HepG2 (cell line): ENCODE measurements at regions not wholly inside any gene's neighbourhood (a gene's known extent, or its start where the extent isn't known, plus 50 kb on each side); places are given as distances from the start of the nearest gene placed in this dataset.

Experiments
- ATAC-seq: fragments of 200-7000 bp; cut with Tn5 transposase; 3 replicates; pipeline ENCODE4 v1.9.1; 2020; ENCODE audit warnings: mild to moderate bottlenecking, moderate library complexity
- BruUV-seq: library from RNA; stranded (reverse); fragments of 400-500 nt; replicated peaks from 2 replicates; lab custom pipeline; 2021; lab: Mats Ljungman, UMichigan
- CTCF ChIA-PET: fragments of 300-600 bp; formaldehyde crosslinking; extraction: SDS; loops from one replicate; lab custom pipeline; 2021; ENCODE audit warnings: low total read pairs, inconsistent platforms, low intra/inter-chr PET ratio; lab: Yijun Ruan, JAX
- POLR2A ChIA-PET: fragments of 350-600 bp; sonication (Branson Sonifier 250); formaldehyde crosslinking; loops from one replicate; lab custom pipeline; 2020; ENCODE audit warnings: antibody characterized with exemption, inconsistent platforms; lab: Yijun Ruan, JAX
- DNase-seq: peaks from one replicate; pipeline ENCODE4 v3.0.0-alpha.2; 2015; ENCODE audit warnings: low spot score
- FAIRE-seq: peaks from 3 replicates; lab custom pipeline; 2011; peaks lifted over from hg19 to GRCh38; lab: Jason Lieb, UNC
- H2AFZ ChIP-seq: one replicate; pipeline ENCODE4 v1.6.1; 2011; ENCODE audit warnings: low read length, inconsistent platforms
- H3K27ac ChIP-seq: fragments of 300-600 bp; 3 replicates; pipeline ENCODE4 v1.8.0; 2011; ENCODE audit warnings: mixed run types, mild to moderate bottlenecking, mixed read lengths, low read length, inconsistent platforms; ENCODE audit not compliant: insufficient read depth; ENCODE audit errors: extremely low read length
- H3K27me3 ChIP-seq, 2 experiments: fragments of 200-600 bp in 1 of 2; 2 replicates in 1 of 2; 3 replicates in 1 of 2; pipeline versions ENCODE4 v1.6.0 to v1.8.0; 2011; ENCODE audit warnings: low read length in 2 of 2, mild to moderate bottlenecking in 2 of 2, moderate library complexity in 2 of 2, inconsistent platforms in 1 of 2; ENCODE audit not compliant: insufficient read depth in 2 of 2, control insufficient read depth in 1 of 2
- H3K36me3 ChIP-seq, 2 experiments: fragments of 200-600 bp in 1 of 2; replicated peaks in 1 of 2; 2 replicates in 1 of 2; 3 replicates in 1 of 2; pipeline versions ENCODE4 v1.5.1 to v1.8.0; 2011; ENCODE audit warnings: low read length in 2 of 2, inconsistent platforms in 1 of 2; ENCODE audit not compliant: insufficient read depth in 2 of 2, control insufficient read depth in 1 of 2
- H3K4me1 ChIP-seq: 2 replicates; pipeline ENCODE4 v1.5.1; 2012; ENCODE audit warnings: low read length, inconsistent platforms; ENCODE audit not compliant: insufficient read depth
- H3K4me2 ChIP-seq: 2 replicates; pipeline ENCODE4 v1.6.0; 2011; ENCODE audit warnings: low read depth, low read length, inconsistent platforms
- H3K4me3 ChIP-seq, 3 experiments: fragments of 200-600 bp in 1 of 3; sonication (generic), shearing (Covaris generic) in 1 of 3; replicated peaks in 1 of 3; 2 replicates each; pipeline ENCODE4 v1.5.1; 2011 to 2016; ENCODE audit warnings: low read length in 3 of 3, inconsistent platforms in 2 of 3, low read depth in 2 of 3, mild to moderate bottlenecking in 2 of 3, control low read depth in 1 of 3, mixed read lengths in 1 of 3; ENCODE audit not compliant: insufficient read depth in 1 of 3
- H3K79me2 ChIP-seq: one replicate; pipeline ENCODE4 v1.6.1; 2011; ENCODE audit warnings: low read length, inconsistent platforms; ENCODE audit not compliant: insufficient read depth
- H3K9ac ChIP-seq: 2 replicates; pipeline ENCODE4 v1.6.0; 2011; ENCODE audit warnings: mild to moderate bottlenecking, low read depth, low read length, inconsistent platforms; ENCODE audit not compliant: insufficient read depth
- H3K9me3 ChIP-seq: 2 replicates; pipeline ENCODE4 v1.5.1; 2012; ENCODE audit warnings: mild to moderate bottlenecking, low read length
- H4K20me1 ChIP-seq: 2 replicates; pipeline ENCODE4 v1.6.0; 2011; ENCODE audit warnings: inconsistent platforms, mild to moderate bottlenecking, low read length, moderate library complexity; ENCODE audit not compliant: insufficient read depth
- ATF5 ChIP-seq: sonication (generic); formaldehyde crosslinking; IDR thresholded peaks from 2 replicates; pipeline ENCODE4 v1.4.0; 2020; ENCODE audit warnings: mild to moderate bottlenecking, low read depth, missing genetic modification reagents
- EED ChIP-seq: sonication (generic); formaldehyde crosslinking; IDR thresholded peaks from 2 replicates; pipeline ENCODE4 v1.5.0; 2020; ENCODE audit warnings: mild to moderate bottlenecking, missing genetic modification reagents
- FOSL1 ChIP-seq: sonication (generic); formaldehyde crosslinking; IDR thresholded peaks from 2 replicates; pipeline ENCODE4 v1.9.0; 2021; ENCODE audit warnings: missing genetic modification reagents, borderline replicate concordance
- GZF1 ChIP-seq: sonication (generic); formaldehyde crosslinking; IDR thresholded peaks from 2 replicates; pipeline ENCODE4 v1.5.1; 2020; ENCODE audit warnings: mild to moderate bottlenecking, missing genetic modification reagents
- MYNN ChIP-seq: sonication (generic); formaldehyde crosslinking; IDR thresholded peaks from 2 replicates; pipeline ENCODE4 v1.4.0; 2020; ENCODE audit warnings: mild to moderate bottlenecking, low read depth, missing genetic modification reagents
- NFKB2 ChIP-seq: sonication (generic); formaldehyde crosslinking; IDR thresholded peaks from 2 replicates; pipeline ENCODE4 v1.4.0; 2020; ENCODE audit warnings: missing genetic modification reagents, borderline replicate concordance
- REXO4 ChIP-seq: sonication (generic); formaldehyde crosslinking; IDR thresholded peaks from 2 replicates; pipeline ENCODE4 v1.8.0; 2022; ENCODE audit warnings: missing genetic modification reagents, mild to moderate bottlenecking, borderline replicate concordance
- ZNF737 ChIP-seq: sonication (generic); formaldehyde crosslinking; IDR thresholded peaks from 2 replicates; pipeline ENCODE4 v1.5.0; 2020; ENCODE audit warnings: missing genetic modification reagents, mild to moderate bottlenecking, borderline replicate concordance
- WGBS: methylation state at CpG from one replicate; pipeline ENCODE4 v1.1.6; 2017; ENCODE audit warnings: low lambda C conversion rate; 5-methylcytosine and 5-hydroxymethylcytosine counted together
- in situ Hi-C: cut with HindIII; loops from 2 replicates; pipeline ENCODE4 v1.10.0; 2017; ENCODE audit warnings: low pct_unique_long_range_greater_than_20kb; ENCODE audit not compliant: extremely low pct_ligation_motif_present
- intact Hi-C: fragments of 100-400 bp; cut with micrococcal nuclease; formaldehyde crosslinking; loops from one replicate; pipeline ENCODE4 v1.10.0; 2022; ENCODE audit not compliant: unreplicated experiment

GRCh38 chr9:32706725-32707100, 71.2 kb upstream of the TAF1L start (continued):
- TF ChIP-seq GZF1 (CRISPR knock-in tag), result no peak

- TF ChIP-seq ATF5, result no peak
- no peak for TF ChIP-seq REXO4 (CRISPR knock-in tag)
- no peak for TF ChIP-seq EED (CRISPR knock-in tag)
- TF ChIP-seq NFKB2 (CRISPR knock-in tag), result no peak
- TF ChIP-seq FOSL1 (CRISPR knock-in tag), result no peak
- no peak for TF ChIP-seq ZNF737 (CRISPR knock-in tag)
- TF ChIP-seq MYNN (CRISPR knock-in tag), result no peak
- in situ Hi-C loops (no loop called here), intact Hi-C loops (no loop called here)
- Histone ChIP-seq H3K27me3 (0 out of 5 replicates have a peak, but pooled peaks cover 0 to 7% of the 10 kb centered on the region in 2 experiments), H3K27ac (no peak overlapping the region), H3K9ac (no peak overlapping the region), H3K36me3 (no peaks in the 10 kb centered on the region), H3K9me3 (no peaks in the 10 kb centered on the region), H3K4me2 (no peak overlapping the region), H3K4me1 (no peaks in the 10 kb centered on the region), H3K4me3 (no peak overlapping the region), H2AFZ (no peak overlapping the region), H3K79me2 (no peaks in the 10 kb centered on the region), H4K20me1 (no peaks in the 10 kb centered on the region)
- FAIRE-seq (no peak), DNase-seq (no peak), ATAC-seq (no peak)
- ChIA-PET CTCF (no interaction called here), POLR2A (no interaction called here)
- 21% methylated on average over 5 of the region's 5 CpGs for WGBS
- BruUV-seq, result no TSS peak
Observed at GRCh38 chr9:32707326-32707725, 71.9 kb upstream of the TAF1L start.
